ENCODE measurements at regions not wholly inside any gene's neighbourhood (a gene's known extent, or its start where the extent isn't known, plus 50 kb on each side); places are given as distances from the start of the nearest gene placed in this dataset.
"Not testable (repeated sequence)": the region's sequence is repeated elsewhere in the genome, so short reads cannot be mapped to it uniquely, and the experiment has no call there.

DNA sequence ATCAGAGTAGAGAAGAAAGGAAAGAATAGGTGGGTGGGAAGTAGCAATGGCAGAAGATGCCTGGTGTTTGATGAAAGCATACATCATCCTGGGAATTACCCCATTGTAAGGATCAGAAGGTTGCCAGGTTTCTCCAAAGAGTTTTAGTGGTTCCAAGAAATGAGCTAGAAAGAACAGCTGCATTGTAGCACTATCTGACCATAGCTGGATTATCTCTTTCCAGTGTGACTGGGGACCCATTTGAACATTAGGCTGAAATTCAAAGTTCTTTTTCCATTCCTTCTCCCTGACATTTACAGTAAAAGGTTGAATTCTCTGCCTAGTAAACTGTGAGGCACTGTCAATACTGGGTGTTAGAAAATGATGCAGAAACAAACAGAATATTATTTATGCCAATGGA, 244.4 kb downstream of the GALC start:
- TF ChIP-seq, protein P1, sequence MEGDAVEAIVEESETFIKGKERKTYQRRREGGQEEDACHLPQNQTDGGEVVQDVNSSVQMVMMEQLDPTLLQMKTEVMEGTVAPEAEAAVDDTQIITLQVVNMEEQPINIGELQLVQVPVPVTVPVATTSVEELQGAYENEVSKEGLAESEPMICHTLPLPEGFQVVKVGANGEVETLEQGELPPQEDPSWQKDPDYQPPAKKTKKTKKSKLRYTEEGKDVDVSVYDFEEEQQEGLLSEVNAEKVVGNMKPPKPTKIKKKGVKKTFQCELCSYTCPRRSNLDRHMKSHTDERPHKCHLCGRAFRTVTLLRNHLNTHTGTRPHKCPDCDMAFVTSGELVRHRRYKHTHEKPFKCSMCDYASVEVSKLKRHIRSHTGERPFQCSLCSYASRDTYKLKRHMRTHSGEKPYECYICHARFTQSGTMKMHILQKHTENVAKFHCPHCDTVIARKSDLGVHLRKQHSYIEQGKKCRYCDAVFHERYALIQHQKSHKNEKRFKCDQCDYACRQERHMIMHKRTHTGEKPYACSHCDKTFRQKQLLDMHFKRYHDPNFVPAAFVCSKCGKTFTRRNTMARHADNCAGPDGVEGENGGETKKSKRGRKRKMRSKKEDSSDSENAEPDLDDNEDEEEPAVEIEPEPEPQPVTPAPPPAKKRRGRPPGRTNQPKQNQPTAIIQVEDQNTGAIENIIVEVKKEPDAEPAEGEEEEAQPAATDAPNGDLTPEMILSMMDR (conservative IDR thresholded peaks at IDR 0.05; ENCODE audit: low read depth, low read length): no peak
- no peak overlapping the region for H3K4me3 ChIP-seq (ENCODE audit: low read depth, low read length)
- DNase-seq (ENCODE audit: low read depth): no peak

DNA sequence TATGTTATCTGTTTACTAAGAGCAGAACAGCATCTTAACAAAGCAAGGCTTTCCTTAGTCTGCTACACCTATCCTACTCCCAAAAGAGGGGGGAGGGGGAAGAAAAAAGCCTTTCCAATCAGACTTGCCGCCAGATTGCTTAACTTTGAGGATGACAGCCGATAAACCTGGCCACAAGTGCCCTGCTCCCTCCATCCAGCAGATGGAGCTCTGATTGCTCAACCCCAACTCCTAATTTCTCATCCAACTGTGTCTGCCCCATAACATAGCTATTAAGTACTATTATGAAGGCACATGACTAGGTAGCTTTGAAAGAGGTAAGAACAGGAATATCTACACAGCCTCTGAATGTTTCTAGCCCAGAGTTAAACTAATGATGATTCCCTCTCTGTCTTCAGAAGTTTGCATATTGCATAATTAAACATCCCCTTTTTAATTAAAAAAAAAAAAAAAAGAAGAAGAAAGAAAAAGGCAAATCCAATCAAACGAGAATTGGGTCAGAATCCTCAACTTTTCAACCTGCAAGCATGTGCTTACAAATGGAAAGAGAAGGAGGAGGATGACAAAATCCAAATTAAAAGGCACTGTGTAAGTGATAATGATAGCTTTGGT, 247.4 kb downstream of the GALC start:
- TF ChIP-seq, protein P1 (conservative IDR thresholded peaks at IDR 0.05; ENCODE audit: low read depth, low read length): peak; percentile 80
- no peak overlapping the region for H3K4me3 ChIP-seq (ENCODE audit: low read depth, low read length)
- DNase-seq (ENCODE audit: low read depth): peak; percentile 2

DNA sequence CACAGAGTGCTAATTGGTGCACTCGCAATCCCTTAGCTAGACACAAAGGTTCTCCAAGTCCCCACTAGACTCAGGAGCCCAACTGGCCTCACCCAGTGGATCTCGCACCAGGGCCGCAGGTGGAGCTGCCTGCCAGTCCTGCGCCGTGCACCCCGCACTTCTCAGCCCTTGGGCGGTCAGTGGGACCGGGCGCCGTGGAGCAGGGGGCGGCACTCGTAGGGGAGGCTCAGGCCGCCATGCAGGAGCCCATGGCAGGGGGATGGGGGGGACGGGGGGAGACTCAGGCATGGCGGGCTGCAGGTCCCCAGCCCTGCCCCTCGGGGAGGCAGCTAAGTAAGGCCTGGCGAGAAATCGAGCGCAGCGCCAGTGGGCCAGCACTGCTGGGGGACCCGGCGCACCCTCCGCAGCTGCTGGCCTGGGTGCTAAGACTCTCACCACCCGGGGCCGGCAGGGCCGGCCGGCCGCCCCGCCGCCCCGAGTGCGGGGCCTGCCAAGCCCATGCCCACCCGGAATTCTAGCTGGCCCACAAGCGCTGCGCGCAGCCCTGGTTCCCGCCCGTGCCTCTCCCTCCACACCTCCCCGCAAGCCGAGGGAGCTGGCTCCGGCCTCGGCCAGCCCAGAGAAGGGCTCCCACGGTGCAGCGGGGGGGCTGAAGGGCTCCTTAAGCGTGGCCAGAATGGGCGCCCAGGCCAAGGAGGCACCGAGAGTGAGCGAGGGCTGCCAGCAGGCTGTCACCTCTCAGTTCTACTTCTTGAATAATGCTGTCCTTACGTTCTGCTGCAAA, 258.2 kb downstream of the GALC start:
- not testable (repeated sequence) for H3K4me3 ChIP-seq (ENCODE audit: low read depth, low read length); DNase-seq (ENCODE audit: low read depth)

DNA sequence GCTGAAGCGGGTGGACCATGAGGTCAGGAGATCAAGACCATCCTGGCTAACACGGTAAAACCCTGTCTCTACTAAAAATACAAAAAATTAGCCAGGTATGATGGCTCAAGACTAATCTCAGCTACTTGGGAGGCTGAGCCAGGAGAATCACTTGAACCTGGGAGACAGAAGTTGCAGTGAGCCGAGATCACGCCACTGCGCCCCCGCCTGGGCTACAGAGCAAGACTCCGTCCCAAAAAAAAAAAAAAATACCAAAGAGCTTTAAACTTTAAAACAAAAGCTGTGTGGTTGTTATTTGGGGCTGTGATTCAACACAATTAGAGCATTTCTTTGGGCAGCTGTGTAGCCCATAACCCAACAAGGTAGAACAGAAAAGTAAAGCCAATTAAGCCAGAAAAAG, 259.9 kb downstream of the GALC start:
- not testable (repeated sequence) for H3K4me3 ChIP-seq (ENCODE audit: low read depth, low read length); DNase-seq (ENCODE audit: low read depth)

DNA sequence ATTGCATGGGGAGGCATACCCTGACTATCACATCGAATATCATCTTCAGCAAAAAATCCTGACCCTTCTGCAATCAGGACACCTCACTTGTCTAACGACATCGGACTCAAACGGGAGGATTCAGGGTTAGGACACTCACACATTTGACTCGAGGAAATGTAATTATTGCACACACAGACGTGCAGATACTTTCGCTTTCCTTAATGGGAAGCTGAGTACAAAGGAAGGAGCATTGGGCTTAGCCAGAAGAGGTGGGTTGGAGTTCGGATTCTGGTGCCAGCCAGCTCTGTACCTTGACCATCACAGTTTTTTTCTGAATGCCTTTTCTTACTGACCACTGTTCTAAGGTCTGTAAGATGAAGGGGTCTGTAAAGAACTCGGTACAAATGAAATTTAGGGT, 260.4 kb downstream of the GALC start:
- no peak for DNase-seq (ENCODE audit: low read depth)
- no peak overlapping the region for H3K4me3 ChIP-seq (ENCODE audit: low read depth, low read length)

DNA sequence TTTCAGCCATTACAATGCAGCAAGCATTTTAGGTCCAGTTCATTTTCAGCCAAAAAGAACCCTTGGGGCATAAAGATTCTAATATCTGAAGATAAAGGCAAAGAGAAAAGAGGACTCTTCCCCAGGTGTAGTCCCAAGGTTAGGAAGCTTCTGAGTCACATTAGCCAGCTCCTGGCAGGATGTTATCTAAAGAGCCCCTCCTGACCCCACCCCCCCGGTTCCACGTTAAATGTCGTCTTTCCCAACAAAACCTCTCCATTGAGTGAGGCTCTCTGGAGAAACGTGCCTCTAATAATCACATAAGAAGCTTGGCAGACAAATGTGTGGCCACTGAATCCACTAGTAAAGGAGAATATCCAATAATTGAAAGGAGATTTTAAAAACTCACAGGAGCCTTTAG, 267.7 kb downstream of the GALC start:
- TF ChIP-seq, protein P1 (conservative IDR thresholded peaks at IDR 0.05; ENCODE audit: low read depth, low read length): no peak
- DNase-seq (ENCODE audit: low read depth): no peak

More for the DNA sequence above, 260.4 kb downstream of the GALC start:
- TF ChIP-seq, protein P1 (conservative IDR thresholded peaks at IDR 0.05; ENCODE audit: low read depth, low read length): no peak

DNA sequence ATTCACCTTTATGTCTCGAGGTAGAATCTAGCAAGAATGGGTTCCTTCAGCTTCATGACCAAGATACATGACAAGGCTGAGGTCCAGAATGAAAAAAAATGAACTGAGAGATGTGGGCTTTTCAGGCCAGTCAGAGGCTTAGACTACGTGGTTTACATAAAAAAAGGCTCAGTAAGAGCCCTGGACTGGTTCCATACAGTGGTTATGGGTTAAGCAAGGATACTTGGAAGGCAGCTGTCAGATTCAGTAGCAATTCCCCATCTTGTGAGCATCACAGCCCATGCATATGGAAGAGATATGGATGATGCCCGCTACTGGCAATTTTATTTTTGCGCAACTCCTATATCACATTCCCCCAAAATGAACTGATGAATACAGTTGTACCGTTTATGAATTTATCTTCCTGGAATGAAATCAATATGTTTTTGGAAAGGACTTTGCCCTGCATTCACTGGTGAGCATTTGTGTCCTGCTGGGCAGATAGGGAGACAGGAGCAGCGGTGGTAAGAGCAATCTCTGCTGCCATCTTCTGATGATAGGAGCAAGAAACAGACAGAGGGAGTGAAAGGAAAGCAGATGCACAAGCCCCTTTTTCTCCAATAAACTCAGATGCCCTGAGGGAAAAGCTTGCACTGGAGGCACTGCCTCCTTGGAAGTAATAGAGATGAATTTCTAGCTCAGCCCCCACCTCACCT, 280.4 kb downstream of the GALC start:
- TF ChIP-seq, protein P1 (conservative IDR thresholded peaks at IDR 0.05; ENCODE audit: low read depth, low read length): no peak
- no peak for DNase-seq (ENCODE audit: low read depth)
- H3K4me3 ChIP-seq (ENCODE audit: low read depth, low read length): no peak overlapping the region

More for the DNA sequence above, 267.7 kb downstream of the GALC start:
- H3K4me3 ChIP-seq (ENCODE audit: low read depth, low read length): no peak overlapping the region
